ENCODE measurements at regions not wholly inside any gene's neighbourhood (a gene's known extent, or its start where the extent isn't known, plus 50 kb on each side); places are given as distances from the start of the nearest gene placed in this dataset.

- Histone ChIP-seq H3K9me3 (no peaks in the 10 kb centered on the region), H3K4me3 (no peak overlapping the region), H3K36me3 (no peaks in the 10 kb centered on the region), H3K27me3 (peaks cover 0 to 6% of the 10 kb centered on the region in 2 donors), H3K27ac (no peak overlapping the region), H3K4me1 (peaks cover 0 to 8% (median 0%) of the 10 kb centered on the region in 4 donors)
- 89 to 100% methylated on average over 4 of the region's 4 CpGs for WGBS, 2 donors
- TF ChIP-seq EP300 (IDR thresholded peaks at IDR 0.05) (no peak), POLR2A (IDR thresholded peaks at IDR 0.05) (no peak), CTCF (IDR thresholded peaks at IDR 0.05) (no peak)
- no peak for DNase-seq (ENCODE audit: low spot score in 2 of 2)
Observed at GRCh38 chrX:39165773-39166172, 364.5 kb downstream of the MID1IP1 start.

- H3K27ac ChIP-seq = no peak overlapping the region
- WGBS, 2 donors = 64 to 72% methylated on average over 5 of the region's 5 CpGs
- H3K4me3 ChIP-seq = no peak overlapping the region
- H3K4me1 ChIP-seq = peaks cover 0 to under 1% (median 0%) of the 10 kb centered on the region in 4 donors
- TF ChIP-seq CTCF (IDR thresholded peaks at IDR 0.05) (no peak), EP300 (IDR thresholded peaks at IDR 0.05) (no peak), POLR2A (IDR thresholded peaks at IDR 0.05) (no peak)
- DNase-seq (ENCODE audit: low spot score in 2 of 2) = no peak
- peaks cover 0 to 6% of the 10 kb centered on the region in 2 donors for H3K27me3 ChIP-seq
- no peaks in the 10 kb centered on the region for H3K9me3 ChIP-seq
- no peaks in the 10 kb centered on the region for H3K36me3 ChIP-seq
Observed at GRCh38 chrX:39167791-39168190, 366.5 kb downstream of the MID1IP1 start.

- 79 to 96% methylated on average over 11 of the region's 11 CpGs for WGBS, 2 donors
- no peak overlapping the region for H3K4me3 ChIP-seq
Observed at GRCh38 chrX:39168609-39169008, 367.4 kb downstream of the MID1IP1 start.

GRCh38 chrX:39169976-39170375 lies 368.7 kb downstream of the MID1IP1 start:
- Histone ChIP-seq H3K27ac (no peak overlapping the region), H3K4me3 (no peak overlapping the region), H3K36me3 (no peaks in the 10 kb centered on the region), H3K4me1 (no peaks in the 10 kb centered on the region), H3K9me3 (no peaks in the 10 kb centered on the region), H3K27me3 (peaks cover 0 to 6% of the 10 kb centered on the region in 2 donors)
- TF ChIP-seq EP300 (IDR thresholded peaks at IDR 0.05) (no peak), POLR2A (IDR thresholded peaks at IDR 0.05) (no peak), CTCF (IDR thresholded peaks at IDR 0.05) (no peak)
- DNase-seq (ENCODE audit: low spot score in 2 of 2) = no peak
- WGBS, 2 donors = 86 to 93% methylated on average over 1 of the region's 1 CpG

More at GRCh38 chrX:39168609-39169008, 367.4 kb downstream of the MID1IP1 start:
- H3K27me3 ChIP-seq = peaks cover 0 to 6% of the 10 kb centered on the region in 2 donors
- no peak for TF ChIP-seq POLR2A (IDR thresholded peaks at IDR 0.05)
- no peak for TF ChIP-seq CTCF (IDR thresholded peaks at IDR 0.05)
- TF ChIP-seq EP300 (IDR thresholded peaks at IDR 0.05) = no peak
- no peaks in the 10 kb centered on the region for H3K4me1 ChIP-seq
- no peak for DNase-seq (ENCODE audit: low spot score in 2 of 2)
- no peak overlapping the region for H3K27ac ChIP-seq
- H3K9me3 ChIP-seq = no peaks in the 10 kb centered on the region
- no peaks in the 10 kb centered on the region for H3K36me3 ChIP-seq

- peaks cover 0 to 5% (median 2%) of the 10 kb centered on the region in 4 donors for H3K4me1 ChIP-seq
- no peak for TF ChIP-seq EP300 (IDR thresholded peaks at IDR 0.05)
- TF ChIP-seq CTCF (IDR thresholded peaks at IDR 0.05) = no peak
- no peak for TF ChIP-seq POLR2A (IDR thresholded peaks at IDR 0.05)
- no peaks in the 10 kb centered on the region for H3K36me3 ChIP-seq
- H3K9me3 ChIP-seq = no peaks in the 10 kb centered on the region
- H3K27ac ChIP-seq = no peak overlapping the region
- 89 to 94% methylated on average over 3 of the region's 3 CpGs for WGBS, 2 donors
- no peak overlapping the region for H3K4me3 ChIP-seq
- H3K27me3 ChIP-seq = peaks cover 0 to 6% of the 10 kb centered on the region in 2 donors
- no peak for DNase-seq (ENCODE audit: low spot score in 2 of 2)
Observed at GRCh38 chrX:39170464-39170863, 369.2 kb downstream of the MID1IP1 start.
